ENCODE measurements at regions not wholly inside any gene's neighbourhood (a gene's known extent, or its start where the extent isn't known, plus 50 kb on each side); places are given as distances from the start of the nearest gene placed in this dataset.

GRCh38 chr2:106704798-106705197, 181.2 kb downstream of the ST6GAL2 start:
- no peak for TF ChIP-seq CTCF (IDR thresholded peaks at IDR 0.05)
- no peak for TF ChIP-seq POLR2A (IDR thresholded peaks at IDR 0.05)

Data from lower leg skin (tissue), 3 donors.